GM21717 (cell line): ENCODE measurements at regions not wholly inside any gene's neighbourhood (a gene's known extent, or its start where the extent isn't known, plus 50 kb on each side); places are given as distances from the start of the nearest gene placed in this dataset.
"Not testable (repeated sequence)": the region's sequence is repeated elsewhere in the genome, so short reads cannot be mapped to it uniquely, and the experiment has no call there.

Experiments used
- ATAC-seq: cut with Tn5 transposase; IDR thresholded peaks from one replicate; pipeline ENCODE4 v1.9.1; 2021; ENCODE audit warnings: mild to moderate bottlenecking, moderate library complexity; ENCODE audit not compliant: unreplicated experiment

DNA sequence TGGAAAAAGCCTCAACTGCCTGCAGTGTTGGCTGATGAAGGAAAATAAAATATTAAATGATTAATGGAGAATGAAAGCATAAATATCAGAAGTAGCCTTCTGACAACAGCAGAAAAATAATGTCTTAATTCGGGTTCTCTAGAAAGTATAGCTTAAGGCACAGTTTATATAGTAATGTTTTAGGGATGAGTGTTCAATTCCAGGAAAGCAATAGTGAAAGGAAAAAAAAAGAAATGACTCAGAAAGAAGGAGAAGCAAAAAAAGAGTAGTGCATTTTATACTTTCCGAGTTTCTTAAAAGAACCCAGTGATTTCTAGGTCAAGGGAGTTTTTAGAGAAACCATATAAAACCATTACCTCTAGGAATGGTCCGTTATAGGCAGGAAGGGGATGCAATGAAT is 137.3 kb downstream of the HTR1B start:
- no peak for ATAC-seq

DNA sequence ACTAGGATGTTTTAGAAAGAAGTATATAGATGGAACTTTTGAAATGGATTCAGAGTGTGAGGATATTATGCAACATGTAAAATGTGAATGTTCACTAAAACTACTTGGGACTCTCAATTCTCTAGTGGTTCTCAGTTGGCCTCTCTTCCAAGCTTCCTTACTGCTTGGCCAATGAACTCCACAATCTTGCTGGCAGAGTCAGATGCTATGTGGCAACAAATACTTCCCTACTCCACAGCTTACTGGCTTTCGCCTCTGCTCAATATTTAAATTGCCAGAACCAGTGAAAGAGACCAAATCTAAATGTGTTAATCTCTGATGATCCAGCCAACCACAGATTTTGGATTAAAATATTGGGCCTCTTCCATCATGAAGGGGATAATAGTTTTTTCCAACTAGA is 138.4 kb downstream of the HTR1B start:
- ATAC-seq: no peak

DNA sequence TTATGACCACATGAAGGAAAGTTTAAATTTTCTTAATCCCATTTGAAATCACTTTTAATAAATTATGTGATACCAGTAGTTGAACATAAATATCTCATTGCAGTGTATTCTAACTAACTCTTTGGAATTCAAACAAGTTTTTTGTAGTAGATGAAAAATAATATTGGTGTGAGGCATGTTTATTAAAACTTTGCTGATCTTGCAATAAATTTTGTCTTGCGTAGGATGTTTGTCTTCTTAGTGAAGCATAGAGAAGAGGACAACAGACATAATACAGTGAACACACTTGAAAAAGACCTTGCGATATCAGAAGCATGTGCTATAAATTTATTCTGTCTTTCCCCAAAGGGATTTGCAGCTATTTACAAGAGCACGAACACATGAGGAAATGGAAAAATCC is 140.7 kb downstream of the HTR1B start:
- ATAC-seq: no peak

DNA sequence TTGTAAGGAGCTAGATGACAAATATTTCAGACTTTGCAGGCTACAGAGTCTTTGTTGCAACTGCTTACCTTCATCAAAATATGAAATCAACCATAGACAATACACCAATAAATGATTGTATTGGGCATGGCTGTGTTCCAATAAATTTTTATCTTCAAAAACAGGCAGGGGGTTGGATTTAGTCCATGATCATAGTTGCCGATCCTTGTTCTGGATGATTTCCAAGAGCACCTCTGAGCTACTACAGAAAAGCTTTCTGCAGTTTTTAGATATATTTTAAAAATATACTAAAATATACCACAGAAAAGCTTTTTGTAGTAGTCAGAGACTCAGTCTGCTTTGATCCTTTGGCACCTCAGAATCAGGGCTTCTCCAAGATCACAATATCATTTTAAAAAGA is 145.0 kb downstream of the HTR1B start:
- no peak for ATAC-seq

DNA sequence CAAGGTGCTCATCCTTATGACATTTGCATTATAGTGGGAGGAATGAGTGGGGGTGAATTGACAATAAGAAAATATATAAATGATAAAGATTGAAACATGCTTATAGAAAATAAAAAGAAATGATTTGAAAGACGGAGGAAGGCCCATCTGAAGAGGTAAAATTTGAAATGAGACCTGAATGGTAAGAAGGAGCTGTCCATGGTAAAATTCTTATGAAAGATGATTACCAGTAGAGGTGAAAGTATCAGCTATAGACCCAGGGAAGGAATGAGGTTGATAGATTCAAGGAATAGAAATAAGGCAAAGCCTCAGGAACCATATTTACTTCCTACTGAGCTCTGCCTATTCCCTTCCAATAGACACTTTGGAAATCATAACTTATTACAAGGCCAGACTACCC is 149.7 kb downstream of the HTR1B start:
- ATAC-seq: no peak

DNA sequence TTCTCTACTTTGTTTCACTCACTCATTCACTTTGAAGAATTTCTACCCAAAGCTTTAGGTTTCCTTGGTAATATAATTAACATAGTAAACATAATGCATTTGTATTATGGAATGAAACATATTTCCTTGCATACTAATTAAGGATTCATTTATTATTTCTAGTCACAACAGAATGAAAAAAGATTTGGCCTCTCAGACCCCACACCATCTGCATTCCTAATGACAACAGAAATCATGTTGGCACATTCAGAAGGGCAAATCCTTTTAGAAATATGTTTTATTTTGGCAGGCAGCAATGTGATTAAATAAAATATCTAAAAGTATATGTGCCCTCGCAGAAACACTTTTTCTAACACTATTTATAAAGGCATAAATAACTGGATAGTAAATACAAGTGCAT is 163.4 kb downstream of the HTR1B start:
- no peak for ATAC-seq

DNA sequence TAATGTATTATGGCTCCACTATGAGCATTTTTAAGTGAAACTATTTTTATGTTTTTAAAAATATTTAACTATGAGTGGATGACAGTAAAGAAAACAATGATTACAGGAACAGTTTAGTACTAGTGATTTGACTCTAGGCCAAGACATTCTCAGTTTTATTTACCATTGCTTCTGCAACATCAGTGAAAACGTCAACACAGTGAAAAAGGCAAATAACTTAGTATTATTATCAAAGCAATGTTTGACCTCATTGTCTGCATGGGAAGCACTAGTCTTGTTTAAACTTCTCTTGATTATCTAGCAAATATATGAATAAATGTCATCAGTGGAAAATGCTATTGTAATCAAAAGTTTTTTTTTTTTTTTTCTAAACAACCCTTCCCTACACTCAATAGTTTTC is 165.0 kb downstream of the HTR1B start:
- ATAC-seq: no peak

DNA sequence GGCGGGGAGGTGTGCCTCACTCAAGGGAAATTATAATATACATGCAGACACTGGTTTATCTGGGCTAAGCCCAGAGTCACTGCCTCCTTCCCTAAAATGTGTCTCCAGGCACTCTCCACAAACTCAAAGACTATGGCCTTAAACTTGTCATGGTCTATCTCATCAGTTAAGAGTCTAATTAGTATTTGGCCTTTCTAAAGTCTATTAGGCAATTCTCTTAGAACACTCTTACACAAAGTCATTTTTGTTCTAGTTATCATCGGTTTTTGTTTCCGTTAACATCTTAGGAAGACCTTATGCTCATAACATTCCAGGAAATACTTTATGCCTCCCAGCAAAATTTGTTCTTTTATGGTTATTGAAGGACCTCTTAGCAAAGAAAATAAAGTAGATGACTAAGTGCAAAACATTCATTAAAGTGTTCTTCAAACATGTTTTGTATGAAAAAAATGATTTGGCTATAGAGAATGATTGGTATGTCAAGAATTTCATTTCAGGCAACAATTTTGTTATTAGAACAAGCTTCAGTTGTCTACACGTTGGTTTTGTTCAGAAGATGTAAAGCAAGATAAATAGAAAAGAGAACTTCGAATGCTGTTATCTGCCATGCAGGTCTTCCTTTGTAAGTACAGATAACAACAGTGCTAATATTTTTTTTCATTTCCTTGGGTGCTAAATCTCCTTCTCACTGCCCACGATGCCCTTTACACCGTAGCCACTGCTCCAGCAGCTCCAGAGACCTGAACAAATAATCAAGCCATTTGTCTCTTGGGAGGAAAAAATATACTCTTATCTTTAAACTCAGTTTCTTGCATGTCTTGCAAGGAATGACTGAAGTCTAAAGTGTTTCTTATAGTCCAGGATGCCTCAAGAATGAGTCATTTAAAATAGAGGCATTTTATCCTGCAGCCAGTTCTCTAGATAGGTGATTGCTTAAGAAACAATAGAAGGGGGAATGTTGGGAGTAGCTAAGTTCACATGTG is 170.4 kb downstream of the HTR1B start:
- no peak for ATAC-seq

DNA sequence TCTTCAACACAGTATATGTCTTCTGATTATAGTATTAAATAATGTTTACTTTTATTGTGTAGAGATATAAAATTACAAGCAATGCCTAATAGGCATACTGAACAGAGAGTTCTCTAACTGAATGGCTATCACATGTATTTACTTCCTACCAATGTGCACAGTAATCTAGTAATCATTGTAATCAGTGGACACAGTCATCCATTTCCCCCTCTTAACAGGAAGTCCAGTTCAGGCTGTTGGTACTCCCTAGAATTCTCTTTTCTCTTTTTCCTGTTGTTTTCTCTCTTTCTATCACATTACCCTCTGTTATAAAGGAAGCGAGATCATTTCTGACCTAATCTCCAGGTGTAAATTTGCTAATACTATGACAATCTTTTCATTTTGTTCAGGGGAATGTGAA is 172.5 kb downstream of the HTR1B start:
- no peak for ATAC-seq

DNA sequence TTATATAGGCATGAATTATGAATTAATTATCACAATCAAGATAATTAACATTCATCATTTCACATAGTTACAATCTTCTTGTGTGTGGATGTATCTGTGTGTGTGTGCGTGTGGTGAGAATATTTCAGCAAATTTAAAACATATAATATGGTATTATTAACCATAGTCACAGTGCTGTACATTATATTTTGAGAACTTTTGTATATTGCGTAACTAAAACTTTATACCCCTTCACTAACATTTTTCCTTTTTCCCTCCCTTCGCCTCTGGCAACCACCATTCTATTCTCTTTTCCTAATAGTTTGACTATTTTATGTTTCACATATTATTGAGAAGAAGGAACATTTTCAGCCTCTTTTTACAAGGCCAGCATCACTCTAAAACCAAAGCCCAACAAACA is 176.8 kb downstream of the HTR1B start:
- ATAC-seq: no peak

DNA sequence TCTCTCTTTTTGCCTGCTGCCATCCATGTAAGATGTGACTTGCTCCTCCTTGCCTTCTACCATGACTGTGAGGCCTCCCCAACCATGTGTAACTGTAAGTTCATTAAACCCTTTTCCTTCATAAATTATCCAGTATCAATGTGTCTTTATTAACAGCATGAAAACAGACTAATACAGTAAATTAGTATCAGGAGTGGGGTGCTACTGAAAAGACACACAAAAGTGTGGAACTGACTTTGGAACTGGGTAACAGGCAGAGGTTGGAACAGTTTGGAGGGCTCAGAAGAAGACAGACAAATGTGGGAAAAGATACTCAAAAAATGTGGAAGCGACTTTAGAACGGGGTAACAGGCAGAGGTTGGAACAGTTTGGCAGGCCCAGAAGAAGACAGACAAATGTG is 189.4 kb downstream of the HTR1B start:
- ATAC-seq: no peak

DNA sequence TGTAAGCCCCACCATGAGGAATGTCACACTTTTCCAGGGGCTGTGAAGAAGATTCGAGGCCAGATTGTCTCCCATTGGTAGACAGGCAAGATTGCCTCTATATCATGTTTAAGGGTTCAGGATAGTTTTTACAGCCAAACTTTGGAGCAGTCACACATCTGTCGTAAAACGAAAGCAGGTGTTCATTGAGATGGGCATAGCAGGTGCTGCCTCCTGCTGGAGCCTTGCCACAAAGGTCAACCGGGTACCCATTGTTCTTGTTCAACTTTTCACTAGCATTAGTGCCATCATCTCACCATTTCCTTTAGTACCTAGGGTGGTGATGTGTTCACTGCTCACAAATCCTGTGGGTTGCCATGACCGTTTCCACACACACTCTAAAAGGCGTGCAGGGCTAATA is 198.3 kb downstream of the HTR1B start:
- no peak for ATAC-seq

DNA sequence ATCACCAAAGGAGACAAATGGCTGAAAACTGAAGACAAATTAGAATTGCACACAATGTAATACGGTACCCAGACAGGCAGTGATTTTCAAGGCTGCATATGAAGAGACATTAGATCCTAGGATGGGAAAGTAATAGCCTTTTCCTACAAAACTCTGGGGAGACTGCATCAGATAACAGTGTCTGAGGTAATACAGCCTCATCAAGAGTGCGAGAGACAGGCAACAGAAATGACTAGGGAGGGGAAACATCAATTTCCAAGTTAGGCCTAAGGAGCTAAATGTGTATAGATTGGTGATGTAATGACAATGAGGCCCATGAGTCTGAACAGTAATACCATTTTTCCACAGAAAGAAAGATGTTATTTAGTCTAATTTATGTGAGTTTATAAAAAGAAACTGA is 200.3 kb downstream of the HTR1B start:
- ATAC-seq: no peak

DNA sequence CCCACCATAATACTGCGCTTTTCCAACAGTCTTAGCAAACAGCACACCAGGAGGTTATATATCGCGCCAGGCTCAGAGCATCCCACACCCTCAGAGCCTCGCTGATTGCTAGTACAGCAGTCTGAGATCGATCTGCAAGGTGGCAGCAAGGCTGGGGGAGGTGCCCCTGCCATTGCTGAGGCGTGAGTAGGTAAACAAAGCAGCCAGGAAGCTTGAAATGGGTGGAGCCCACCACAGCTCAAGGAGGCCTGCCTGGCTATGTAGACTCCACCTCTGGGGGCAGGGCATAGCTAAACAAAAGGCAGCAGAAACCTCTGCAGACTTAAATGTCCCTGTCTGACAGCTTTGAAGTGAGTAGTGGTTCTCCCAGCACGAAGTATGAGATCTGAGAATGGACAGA is 211.5 kb downstream of the HTR1B start:
- not testable (repeated sequence) for ATAC-seq

DNA sequence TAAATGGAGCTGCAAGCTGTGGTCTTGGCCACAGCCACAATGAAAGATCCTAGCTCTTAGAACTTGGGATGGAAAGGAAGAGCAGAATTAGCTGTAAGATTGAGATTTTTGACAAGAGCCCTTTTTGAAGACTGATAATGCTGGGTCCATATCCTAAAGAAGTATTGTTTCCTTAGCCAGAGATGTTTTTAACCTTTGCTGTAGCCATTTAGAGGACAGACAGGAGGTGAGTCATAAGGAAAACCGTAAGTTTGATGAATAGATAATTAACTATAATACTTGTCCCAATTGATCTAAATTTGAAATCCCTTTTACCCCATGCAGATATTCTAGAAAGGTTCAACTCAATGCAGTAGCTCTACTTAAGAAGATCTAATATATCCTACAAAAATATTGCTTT is 213.7 kb downstream of the HTR1B start:
- no peak for ATAC-seq

DNA sequence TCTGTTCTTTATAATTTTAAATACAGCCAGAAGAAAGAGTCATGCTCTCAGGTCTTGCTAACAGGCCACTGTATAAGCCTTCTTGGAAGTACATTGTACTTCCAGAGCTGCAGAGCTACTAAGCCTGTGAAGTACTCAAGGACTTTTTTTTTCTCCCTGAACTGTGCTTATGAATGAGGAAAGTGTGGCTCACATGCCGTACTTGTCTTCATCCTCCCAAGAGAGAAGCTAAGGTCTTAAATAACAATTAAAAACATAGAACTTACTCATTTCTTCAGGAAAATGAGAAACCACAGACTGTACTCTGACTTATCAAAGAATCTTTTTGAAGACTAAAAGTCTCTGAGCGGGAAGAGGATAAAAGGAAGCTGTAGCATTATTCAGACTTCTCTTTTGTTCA is 218.3 kb downstream of the HTR1B start:
- no peak for ATAC-seq

DNA sequence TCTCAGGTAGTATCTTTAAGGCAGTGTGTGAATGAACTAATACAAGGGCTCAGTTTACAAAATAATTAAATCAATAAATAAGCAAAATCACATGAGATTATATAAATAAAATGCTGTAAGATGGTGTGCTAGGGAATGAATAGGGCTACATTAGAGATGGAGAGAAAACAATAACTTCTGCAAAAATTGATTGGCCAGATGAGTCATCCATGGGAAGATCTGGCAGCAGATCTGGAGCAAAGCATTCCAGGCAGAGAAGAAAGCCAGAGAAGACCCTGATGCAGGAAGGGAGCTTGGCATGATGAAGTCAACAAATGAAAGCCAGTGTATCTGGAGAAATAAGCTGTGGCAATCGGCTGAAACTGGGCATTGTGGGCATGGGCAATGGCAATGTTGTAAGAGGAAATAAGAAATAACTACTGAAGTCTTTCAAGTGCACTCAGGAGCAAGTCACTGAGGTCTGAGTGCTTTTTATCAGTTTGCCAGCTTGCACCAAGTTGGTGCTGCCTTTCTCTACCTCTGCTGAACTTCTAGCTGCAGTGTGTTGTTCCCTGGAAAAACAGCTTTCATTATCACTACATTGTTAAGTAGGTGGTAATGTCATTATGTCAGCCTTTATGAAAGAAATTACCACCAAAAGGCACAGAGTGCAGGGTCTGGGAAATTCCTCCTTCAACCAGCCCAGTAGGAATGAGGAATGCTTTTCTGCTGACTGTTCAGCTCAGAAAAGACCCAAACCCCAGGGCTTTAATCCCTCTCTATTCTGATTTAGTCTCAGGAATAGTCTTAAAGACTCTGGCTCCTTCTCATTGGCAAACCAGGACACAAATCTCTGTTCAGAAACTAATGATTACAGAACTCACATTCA is 231.6 kb downstream of the HTR1B start:
- ATAC-seq: no peak

DNA sequence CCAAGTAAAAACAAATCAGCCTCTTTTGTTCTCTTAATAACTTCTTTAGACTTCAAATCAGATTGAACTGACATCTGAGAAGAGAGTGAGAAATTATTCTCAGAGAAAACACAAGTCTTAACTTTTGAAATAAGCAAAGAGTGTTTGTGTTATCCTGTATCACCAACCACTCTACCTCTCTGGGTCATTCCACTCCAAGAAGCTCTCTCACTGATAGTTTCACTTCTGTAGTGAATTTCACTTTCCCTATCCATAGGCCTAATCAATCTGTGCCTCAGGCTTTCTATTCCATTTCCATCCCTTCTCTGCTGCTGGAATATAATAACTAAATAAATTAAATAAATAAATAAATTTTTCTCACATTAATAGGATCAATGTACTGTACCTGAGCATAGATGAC is 235.0 kb downstream of the HTR1B start:
- no peak for ATAC-seq

DNA sequence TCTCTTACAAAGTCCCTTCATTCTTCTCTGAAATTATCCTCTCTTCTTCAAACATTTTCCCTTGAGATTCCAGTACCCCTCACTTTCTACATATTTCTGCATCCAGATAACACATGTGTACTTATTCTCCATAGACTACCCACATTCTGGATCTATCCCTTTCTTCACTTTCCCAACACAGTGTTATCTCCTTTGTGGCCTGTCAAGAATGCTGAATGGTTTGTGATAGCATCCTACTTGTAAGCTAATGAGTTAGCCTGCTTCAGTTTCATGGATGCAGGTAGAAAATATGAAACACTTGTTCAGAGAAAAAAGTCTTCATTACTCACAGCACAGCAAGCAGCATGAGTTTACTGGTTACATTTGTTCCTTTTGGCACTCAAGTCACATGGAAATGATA is 245.4 kb downstream of the HTR1B start:
- no peak for ATAC-seq

DNA sequence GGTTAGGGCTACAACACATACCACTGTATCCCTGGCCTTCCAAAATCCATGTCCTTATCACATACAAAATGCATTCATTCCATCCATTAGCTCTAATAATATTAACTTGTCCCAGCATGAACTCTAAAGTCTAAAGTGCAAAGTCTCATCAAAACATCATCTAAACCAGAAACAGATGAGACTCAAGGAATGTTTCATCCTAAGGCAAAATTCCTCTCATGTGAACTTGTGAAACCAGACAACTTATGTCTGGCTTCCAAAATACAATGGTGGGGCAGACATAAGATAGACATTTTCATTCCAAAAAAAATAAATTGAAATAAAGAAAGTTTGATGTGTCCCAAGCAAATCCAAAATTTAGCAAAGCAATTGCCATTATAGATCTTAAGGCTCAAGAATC is 257.4 kb downstream of the HTR1B start:
- no peak for ATAC-seq

DNA sequence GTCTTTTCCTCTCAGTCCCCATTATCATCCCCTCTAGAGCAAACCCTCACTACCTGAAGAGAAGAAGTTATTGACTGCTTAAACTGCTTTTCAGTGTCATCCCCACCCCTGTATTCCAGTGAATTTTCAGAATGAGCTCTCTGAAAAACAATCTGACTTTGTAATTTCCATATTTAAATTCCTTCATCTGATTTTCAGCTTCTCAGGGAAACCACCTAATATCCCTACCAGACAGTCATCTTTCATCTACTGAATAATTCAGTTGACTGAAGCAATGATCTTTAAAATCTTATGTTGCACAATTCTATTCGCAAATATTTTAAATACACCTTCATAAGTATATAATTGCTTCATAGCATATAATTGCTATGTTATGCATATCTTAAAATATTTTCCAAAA is 258.7 kb downstream of the HTR1B start:
- ATAC-seq: no peak

DNA sequence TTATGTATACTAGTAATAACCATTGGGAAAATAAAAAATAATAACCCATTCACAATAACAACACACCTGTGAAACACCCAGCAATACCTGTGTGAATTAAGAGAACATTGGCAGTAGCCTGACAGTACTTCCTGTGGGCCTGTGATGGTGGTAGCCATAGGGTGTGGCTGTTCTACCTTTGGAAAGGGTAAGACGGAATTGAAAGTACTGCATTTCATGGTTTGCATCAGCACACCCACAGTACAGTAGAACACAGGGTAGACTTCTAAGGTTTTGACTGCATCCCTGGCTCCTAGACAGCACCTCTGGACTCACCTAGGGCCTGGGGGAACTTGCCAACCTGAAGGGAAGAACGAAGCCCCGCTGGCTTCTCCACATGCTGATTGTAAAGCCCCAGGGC is 279.8 kb downstream of the HTR1B start:
- ATAC-seq: no peak
